ENCODE measurements at regions not wholly inside any gene's neighbourhood (a gene's known extent, or its start where the extent isn't known, plus 50 kb on each side); places are given as distances from the start of the nearest gene placed in this dataset.
"Not testable (repeated sequence)": the region's sequence is repeated elsewhere in the genome, so short reads cannot be mapped to it uniquely, and the experiment has no call there.

DNA sequence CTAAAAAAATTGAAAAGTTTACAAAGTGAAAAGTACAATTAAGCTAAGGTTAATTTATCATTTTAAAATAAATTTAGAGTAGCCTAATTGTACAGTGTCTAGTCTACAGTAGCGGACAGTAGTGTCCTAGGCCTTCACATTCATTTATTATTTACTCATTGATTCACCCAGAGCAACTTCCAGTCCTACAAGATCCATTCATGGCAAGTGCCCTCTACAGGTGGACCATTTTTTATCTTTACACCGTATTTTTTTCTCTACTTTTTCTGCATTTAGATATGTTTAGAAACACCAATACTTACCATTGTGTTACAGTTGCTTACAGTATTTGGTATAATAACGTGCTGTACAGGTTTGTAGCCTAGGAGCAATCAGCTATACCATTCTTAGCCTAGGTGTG, 84.1 kb downstream of the TSN start:
- DNase-seq: no peak
- TF ChIP-seq, protein P1, sequence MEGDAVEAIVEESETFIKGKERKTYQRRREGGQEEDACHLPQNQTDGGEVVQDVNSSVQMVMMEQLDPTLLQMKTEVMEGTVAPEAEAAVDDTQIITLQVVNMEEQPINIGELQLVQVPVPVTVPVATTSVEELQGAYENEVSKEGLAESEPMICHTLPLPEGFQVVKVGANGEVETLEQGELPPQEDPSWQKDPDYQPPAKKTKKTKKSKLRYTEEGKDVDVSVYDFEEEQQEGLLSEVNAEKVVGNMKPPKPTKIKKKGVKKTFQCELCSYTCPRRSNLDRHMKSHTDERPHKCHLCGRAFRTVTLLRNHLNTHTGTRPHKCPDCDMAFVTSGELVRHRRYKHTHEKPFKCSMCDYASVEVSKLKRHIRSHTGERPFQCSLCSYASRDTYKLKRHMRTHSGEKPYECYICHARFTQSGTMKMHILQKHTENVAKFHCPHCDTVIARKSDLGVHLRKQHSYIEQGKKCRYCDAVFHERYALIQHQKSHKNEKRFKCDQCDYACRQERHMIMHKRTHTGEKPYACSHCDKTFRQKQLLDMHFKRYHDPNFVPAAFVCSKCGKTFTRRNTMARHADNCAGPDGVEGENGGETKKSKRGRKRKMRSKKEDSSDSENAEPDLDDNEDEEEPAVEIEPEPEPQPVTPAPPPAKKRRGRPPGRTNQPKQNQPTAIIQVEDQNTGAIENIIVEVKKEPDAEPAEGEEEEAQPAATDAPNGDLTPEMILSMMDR (IDR thresholded peaks at IDR 0.05; ENCODE audit: control extremely low read depth, extremely low read depth): no peak
- Histone ChIP-seq H3K9me3 (ENCODE audit: control insufficient read depth in 4 of 4, insufficient read depth in 3 of 4, low read length in 3 of 4) (peaks cover 0 to 9% (median 0%) of the 10 kb centered on the region in 4 donors), H3K27ac (ENCODE audit: low read depth in 1 of 2, low read length in 1 of 2) (no peak overlapping the region), H3K36me3 (ENCODE audit: control insufficient read depth in 4 of 4, insufficient read depth in 4 of 4, low read length in 4 of 4) (no peaks in the 10 kb centered on the region), H3K4me1 (ENCODE audit: control insufficient read depth in 5 of 5, insufficient read depth in 5 of 5, low read length in 5 of 5) (peaks cover 0 to 3% (median 0%) of the 10 kb centered on the region in 5 donors), H3K9ac (ENCODE audit: insufficient read depth in 1 of 2, low read length in 2 of 2) (no peak overlapping the region), H3K4me3 (no peak overlapping the region), H3K27me3 (ENCODE audit: control insufficient read depth in 3 of 3, insufficient read depth in 3 of 3, low read length in 2 of 3) (no peaks in the 10 kb centered on the region)
- 87 to 91% methylated on average over 3 of the region's 3 CpGs for WGBS, 2 donors
- ATAC-seq (ENCODE audit: insufficient read depth, low FRiP score): no peak

DNA sequence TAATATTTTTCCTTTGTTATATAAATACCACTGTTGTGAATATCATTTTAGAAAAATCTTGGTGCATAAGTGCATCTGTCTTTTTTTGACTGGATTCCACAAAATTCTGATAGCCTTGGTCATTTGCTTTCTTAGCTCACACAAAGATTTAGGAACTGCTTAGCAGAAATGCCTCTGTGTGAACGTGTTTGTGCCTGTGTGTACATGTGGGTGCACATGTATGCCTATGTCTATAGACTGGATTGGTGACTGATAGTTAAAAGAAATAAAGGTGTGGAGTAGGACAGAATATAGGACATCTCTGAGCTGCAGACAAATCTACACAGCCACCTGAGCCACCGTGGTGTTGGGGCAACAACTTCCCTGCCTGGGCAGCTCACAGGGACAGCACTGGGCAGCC, 93.8 kb downstream of the TSN start:
- H3K27me3 ChIP-seq (ENCODE audit: control insufficient read depth in 3 of 3, insufficient read depth in 3 of 3, low read length in 2 of 3): no peaks in the 10 kb centered on the region
- no peak overlapping the region for H3K4me3 ChIP-seq
- TF ChIP-seq, protein P1 (IDR thresholded peaks at IDR 0.05; ENCODE audit: control extremely low read depth, extremely low read depth): no peak
- no peak for ATAC-seq (ENCODE audit: insufficient read depth, low FRiP score)
- H3K9me3 ChIP-seq (ENCODE audit: control insufficient read depth in 4 of 4, insufficient read depth in 3 of 4, low read length in 3 of 4): peaks cover 0 to under 1% (median 0%) of the 10 kb centered on the region in 4 donors
- H3K4me1 ChIP-seq (ENCODE audit: control insufficient read depth in 5 of 5, insufficient read depth in 5 of 5, low read length in 5 of 5): no peaks in the 10 kb centered on the region
- no peak overlapping the region for H3K9ac ChIP-seq (ENCODE audit: insufficient read depth in 1 of 2, low read length in 2 of 2)
- no peak overlapping the region for H3K27ac ChIP-seq (ENCODE audit: low read depth in 1 of 2, low read length in 1 of 2)
- WGBS, 2 donors: 77 to 86% methylated on average over 2 of the region's 2 CpGs
- no peak for DNase-seq
- H3K36me3 ChIP-seq (ENCODE audit: control insufficient read depth in 4 of 4, insufficient read depth in 4 of 4, low read length in 4 of 4): no peaks in the 10 kb centered on the region

DNA sequence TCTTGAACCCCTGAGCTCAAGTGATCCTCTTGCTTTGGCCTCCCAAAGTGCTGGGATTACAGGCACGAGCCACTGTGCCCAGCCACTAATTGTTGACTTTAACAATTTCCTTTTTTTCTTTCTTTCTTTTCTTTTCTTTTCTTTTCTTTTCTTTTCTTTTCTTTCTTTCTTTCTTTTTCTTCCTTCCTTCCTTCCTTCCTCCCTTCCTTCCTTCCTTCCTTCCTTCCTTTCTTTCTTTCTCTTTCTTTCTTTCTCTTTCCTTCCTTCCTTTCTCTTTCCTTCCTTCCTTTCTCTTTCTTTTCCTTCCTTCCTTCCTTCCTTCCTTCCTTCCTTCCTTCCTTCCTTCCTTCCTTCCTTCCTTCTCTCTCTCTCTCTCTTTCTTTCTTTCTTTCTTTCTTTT, 97.7 kb downstream of the TSN start:
- H3K9ac ChIP-seq (ENCODE audit: insufficient read depth in 1 of 2, low read length in 2 of 2); H3K4me1 ChIP-seq (ENCODE audit: control insufficient read depth in 5 of 5, insufficient read depth in 5 of 5, low read length in 5 of 5); H3K27me3 ChIP-seq (ENCODE audit: control insufficient read depth in 3 of 3, insufficient read depth in 3 of 3, low read length in 2 of 3); H3K9me3 ChIP-seq (ENCODE audit: control insufficient read depth in 4 of 4, insufficient read depth in 3 of 4, low read length in 3 of 4); DNase-seq; ATAC-seq (ENCODE audit: insufficient read depth, low FRiP score); H3K4me3 ChIP-seq; H3K36me3 ChIP-seq (ENCODE audit: control insufficient read depth in 4 of 4, insufficient read depth in 4 of 4, low read length in 4 of 4); H3K27ac ChIP-seq (ENCODE audit: low read depth in 1 of 2, low read length in 1 of 2): not testable (repeated sequence)
- 90 to 93% methylated on average over 1 of the region's 1 CpG for WGBS, 2 donors

DNA sequence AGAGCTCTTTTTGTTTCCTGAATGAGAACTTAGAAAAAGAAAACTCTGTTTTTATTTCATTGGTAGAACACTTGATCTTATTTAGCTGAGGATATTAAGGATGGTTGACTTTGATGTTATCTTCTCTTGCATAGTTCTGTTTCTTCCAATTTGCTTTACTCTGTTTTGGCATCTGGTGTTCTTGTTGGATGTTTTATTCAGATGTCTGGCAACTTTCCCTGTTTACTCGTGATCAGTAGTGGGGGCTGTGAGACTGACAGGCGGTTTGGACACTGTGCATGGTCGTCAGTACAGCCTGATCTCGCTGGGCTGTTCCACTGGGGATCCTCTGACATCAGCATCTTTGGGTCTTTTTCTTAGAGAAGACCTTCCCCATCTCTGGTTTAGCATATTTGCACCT, 100.1 kb downstream of the TSN start:
- H3K9ac ChIP-seq (ENCODE audit: insufficient read depth in 1 of 2, low read length in 2 of 2): no peak overlapping the region
- no peaks in the 10 kb centered on the region for H3K9me3 ChIP-seq (ENCODE audit: control insufficient read depth in 4 of 4, insufficient read depth in 3 of 4, low read length in 3 of 4)
- 44 to 62% methylated on average over 4 of the region's 4 CpGs for WGBS, 2 donors
- H3K27ac ChIP-seq (ENCODE audit: low read depth in 1 of 2, low read length in 1 of 2): no peak overlapping the region
- H3K36me3 ChIP-seq (ENCODE audit: control insufficient read depth in 4 of 4, insufficient read depth in 4 of 4, low read length in 4 of 4): no peaks in the 10 kb centered on the region
- H3K4me3 ChIP-seq: no peak overlapping the region
- ATAC-seq (ENCODE audit: insufficient read depth, low FRiP score) (no peak), DNase-seq (peak in 2 of 3 donors; percentile 20 to 22)
- no peaks in the 10 kb centered on the region for H3K27me3 ChIP-seq (ENCODE audit: control insufficient read depth in 3 of 3, insufficient read depth in 3 of 3, low read length in 2 of 3)
- peaks cover 0 to 9% (median 0%) of the 10 kb centered on the region in 5 donors for H3K4me1 ChIP-seq (ENCODE audit: control insufficient read depth in 5 of 5, insufficient read depth in 5 of 5, low read length in 5 of 5)
- TF ChIP-seq, protein P1 (IDR thresholded peaks at IDR 0.05; ENCODE audit: control extremely low read depth, extremely low read depth): no peak
